ENCODE measurements at regions not wholly inside any gene's neighbourhood (a gene's known extent, or its start where the extent isn't known, plus 50 kb on each side); places are given as distances from the start of the nearest gene placed in this dataset.

DNA sequence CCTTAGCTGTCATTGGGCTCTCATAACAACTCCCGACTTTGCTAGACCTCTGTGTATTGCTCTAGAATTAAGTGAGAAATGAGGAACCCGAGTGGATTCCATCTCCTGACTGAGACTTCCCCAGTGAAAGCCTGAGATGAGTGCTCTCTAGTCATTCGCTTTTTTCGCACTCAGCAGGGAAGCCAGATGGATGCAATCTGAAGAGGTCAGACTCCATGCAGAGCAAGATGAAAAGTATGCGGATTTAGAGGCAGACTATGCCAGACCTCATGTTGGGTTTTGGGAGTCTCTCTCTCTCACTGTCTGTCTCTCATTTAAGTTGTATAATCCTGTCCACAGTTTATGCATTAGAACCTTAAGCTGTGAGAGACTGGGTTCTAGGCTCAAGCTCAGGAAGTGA lies 88.6 kb downstream of the SLC5A7 start:
- TF ChIP-seq, protein P1, sequence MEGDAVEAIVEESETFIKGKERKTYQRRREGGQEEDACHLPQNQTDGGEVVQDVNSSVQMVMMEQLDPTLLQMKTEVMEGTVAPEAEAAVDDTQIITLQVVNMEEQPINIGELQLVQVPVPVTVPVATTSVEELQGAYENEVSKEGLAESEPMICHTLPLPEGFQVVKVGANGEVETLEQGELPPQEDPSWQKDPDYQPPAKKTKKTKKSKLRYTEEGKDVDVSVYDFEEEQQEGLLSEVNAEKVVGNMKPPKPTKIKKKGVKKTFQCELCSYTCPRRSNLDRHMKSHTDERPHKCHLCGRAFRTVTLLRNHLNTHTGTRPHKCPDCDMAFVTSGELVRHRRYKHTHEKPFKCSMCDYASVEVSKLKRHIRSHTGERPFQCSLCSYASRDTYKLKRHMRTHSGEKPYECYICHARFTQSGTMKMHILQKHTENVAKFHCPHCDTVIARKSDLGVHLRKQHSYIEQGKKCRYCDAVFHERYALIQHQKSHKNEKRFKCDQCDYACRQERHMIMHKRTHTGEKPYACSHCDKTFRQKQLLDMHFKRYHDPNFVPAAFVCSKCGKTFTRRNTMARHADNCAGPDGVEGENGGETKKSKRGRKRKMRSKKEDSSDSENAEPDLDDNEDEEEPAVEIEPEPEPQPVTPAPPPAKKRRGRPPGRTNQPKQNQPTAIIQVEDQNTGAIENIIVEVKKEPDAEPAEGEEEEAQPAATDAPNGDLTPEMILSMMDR (IDR thresholded peaks at IDR 0.05), result no peak
- TF ChIP-seq POLR2A (IDR thresholded peaks at IDR 0.05), result no peak

Data from uterus (tissue), 2 donors.